CD4-positive, alpha-beta T cell treated with Interferon alpha-2 for 1 hour (primary cell): ENCODE measurements at regions not wholly inside any gene's neighbourhood (a gene's known extent, or its start where the extent isn't known, plus 50 kb on each side); places are given as distances from the start of the nearest gene placed in this dataset.

Experiments used
- DNase-seq, 2 donors: peaks; one replicate each; pipeline ENCODE4 v3.0.0-alpha.2; 2020 to 2022

- DNase-seq, result no peak
Measured at GRCh38 chr9:38224941-38225340, 155.9 kb upstream of the SHB start.

- no peak for DNase-seq
Measured at GRCh38 chr9:38216572-38216971, 147.5 kb upstream of the SHB start.

GRCh38 chr9:38215465-38215864 is 146.4 kb upstream of the SHB start:
- DNase-seq, result no peak

GRCh38 chr9:38214432-38214831 is 145.4 kb upstream of the SHB start:
- no peak for DNase-seq

- no peak for DNase-seq
Measured at GRCh38 chr9:38213631-38214299, 144.7 kb upstream of the SHB start.

GRCh38 chr9:38212016-38212415 is 143.0 kb upstream of the SHB start:
- DNase-seq, result no peak

GRCh38 chr9:38211002-38211401 is 142.0 kb upstream of the SHB start:
- DNase-seq, result no peak

- DNase-seq, result no peak
Measured at GRCh38 chr9:38208206-38208901, 139.3 kb upstream of the SHB start.

GRCh38 chr9:38207247-38207778 is 138.3 kb upstream of the SHB start:
- DNase-seq, result no peak

- no peak for DNase-seq
Measured at GRCh38 chr9:38205279-38205678, 136.3 kb upstream of the SHB start.

- DNase-seq, result no peak
Measured at GRCh38 chr9:38202336-38202938, 133.4 kb upstream of the SHB start.

- DNase-seq, result no peak
Measured at GRCh38 chr9:38201844-38202243, 132.8 kb upstream of the SHB start.

- DNase-seq, result no peak
Measured at GRCh38 chr9:38200431-38200830, 131.4 kb upstream of the SHB start.

- DNase-seq, result no peak
Measured at GRCh38 chr9:38198140-38198539, 129.1 kb upstream of the SHB start.

- no peak for DNase-seq
Measured at GRCh38 chr9:38196714-38197113, 127.7 kb upstream of the SHB start.

- DNase-seq, result no peak
Measured at GRCh38 chr9:38195737-38196161, 126.7 kb upstream of the SHB start.

- no peak for DNase-seq
Measured at GRCh38 chr9:38194870-38195269, 125.8 kb upstream of the SHB start.

- DNase-seq, result no peak
Measured at GRCh38 chr9:38192731-38193265, 123.8 kb upstream of the SHB start.

GRCh38 chr9:38186404-38187115 is 117.5 kb upstream of the SHB start:
- no peak for DNase-seq

- no peak for DNase-seq
Measured at GRCh38 chr9:38185647-38186403, 116.8 kb upstream of the SHB start.

- no peak for DNase-seq
Measured at GRCh38 chr9:38183994-38184568, 115.1 kb upstream of the SHB start.

GRCh38 chr9:38182321-38182720 is 113.3 kb upstream of the SHB start:
- no peak for DNase-seq
